GM18868 (cell line): ENCODE measurements at regions not wholly inside any gene's neighbourhood (a gene's known extent, or its start where the extent isn't known, plus 50 kb on each side); places are given as distances from the start of the nearest gene placed in this dataset.

ENCODE experiments used
- ATAC-seq: cut with Tn5 transposase; IDR thresholded peaks from one replicate; pipeline ENCODE4 v1.9.1; 2021; ENCODE audit warnings: mild to moderate bottlenecking, moderate library complexity; ENCODE audit not compliant: unreplicated experiment

DNA sequence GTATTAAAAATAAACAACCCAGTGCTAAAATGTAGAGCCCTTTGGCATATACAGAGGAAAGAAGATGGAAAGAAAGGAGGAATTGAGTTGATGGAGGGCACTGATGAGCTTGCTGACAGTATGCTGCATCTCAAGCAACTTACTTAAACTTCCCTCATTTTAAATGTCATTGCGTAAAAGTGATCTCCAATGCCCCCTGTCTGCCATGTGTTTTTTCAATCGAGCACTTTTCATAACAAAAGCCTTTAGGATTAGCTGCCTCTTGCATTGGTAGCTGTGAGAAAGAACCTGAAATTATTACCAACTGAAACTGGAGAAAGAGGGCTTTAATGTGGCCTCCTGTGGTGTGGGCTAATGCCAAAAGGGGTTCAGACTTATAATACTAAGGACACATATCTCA lies 541.6 kb downstream of the SUCLA2 start:
- no peak for ATAC-seq

DNA sequence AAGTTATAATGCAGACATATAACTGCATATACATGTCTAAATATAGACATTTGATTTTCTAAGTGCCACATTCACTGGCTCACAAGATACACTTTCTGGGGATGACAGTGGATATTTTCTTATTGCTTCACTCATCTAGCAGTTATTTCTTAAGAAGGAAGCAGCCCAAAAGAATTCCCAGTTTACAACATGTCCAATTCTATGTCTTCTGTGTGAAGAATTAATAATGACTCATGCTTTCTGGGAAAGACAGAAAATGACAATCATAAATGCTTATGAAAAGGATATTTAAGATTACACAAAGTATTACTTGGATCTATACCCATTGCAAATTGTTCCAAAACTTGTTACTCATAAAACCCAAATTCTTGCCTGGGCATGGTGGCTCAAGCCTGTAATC lies 543.4 kb downstream of the SUCLA2 start:
- ATAC-seq = no peak

DNA sequence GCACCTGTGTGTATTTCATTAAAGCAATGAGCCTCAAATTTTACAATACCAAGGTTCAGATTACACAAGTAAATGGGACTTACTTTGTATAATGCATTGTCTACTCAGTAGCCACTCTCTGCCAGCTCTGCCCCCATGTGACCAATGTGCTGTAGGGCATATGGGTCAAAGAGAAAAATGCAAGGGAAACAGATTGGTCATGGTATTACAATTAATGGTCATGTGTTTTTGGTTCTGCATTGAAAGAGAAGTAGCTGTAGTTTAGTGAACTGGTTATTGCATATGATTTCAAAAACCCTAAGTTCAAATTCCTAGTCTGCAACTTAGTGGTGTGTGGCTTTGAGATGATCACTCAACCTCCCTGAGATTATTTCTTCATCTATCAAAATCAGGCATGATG lies 545.4 kb downstream of the SUCLA2 start:
- ATAC-seq = no peak

DNA sequence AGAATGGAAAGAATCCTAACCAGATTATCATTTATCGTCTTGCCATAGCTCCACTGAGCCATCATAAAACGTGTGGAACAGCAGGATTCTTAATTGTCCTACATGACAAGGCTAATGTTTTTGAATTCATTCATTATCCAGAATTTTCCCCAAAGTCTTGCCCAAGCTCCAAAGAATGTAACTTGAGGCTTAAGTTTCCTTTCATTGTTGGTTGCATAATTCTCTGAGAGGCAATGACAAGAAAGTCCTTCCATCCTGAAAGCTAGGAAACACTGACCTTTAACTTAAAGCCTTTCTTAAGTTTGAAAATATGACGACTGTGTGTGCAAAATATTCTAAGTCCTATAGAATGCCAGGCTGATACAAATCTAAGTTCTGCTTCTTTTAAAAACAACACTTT lies 546.1 kb downstream of the SUCLA2 start:
- no peak for ATAC-seq

DNA sequence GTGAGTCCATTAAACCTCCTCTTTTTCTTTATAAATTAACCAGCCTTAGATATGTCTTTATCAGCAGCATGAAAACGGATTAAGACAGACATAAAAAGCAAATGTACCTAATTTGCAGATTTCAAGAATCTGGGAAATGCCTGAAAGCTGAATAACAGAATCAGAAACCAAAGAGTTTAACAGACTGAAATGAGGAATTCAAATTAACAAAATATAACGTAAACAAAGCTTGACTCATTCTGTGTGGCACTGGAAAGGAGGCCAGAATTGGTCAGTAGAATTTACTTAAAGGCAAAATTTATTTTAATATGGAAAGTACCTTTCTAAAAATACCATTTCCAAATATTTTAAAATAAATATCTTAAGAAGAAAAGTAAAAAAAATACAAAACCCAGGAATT lies 540.6 kb upstream of the HTR2A start:
- ATAC-seq = no peak

DNA sequence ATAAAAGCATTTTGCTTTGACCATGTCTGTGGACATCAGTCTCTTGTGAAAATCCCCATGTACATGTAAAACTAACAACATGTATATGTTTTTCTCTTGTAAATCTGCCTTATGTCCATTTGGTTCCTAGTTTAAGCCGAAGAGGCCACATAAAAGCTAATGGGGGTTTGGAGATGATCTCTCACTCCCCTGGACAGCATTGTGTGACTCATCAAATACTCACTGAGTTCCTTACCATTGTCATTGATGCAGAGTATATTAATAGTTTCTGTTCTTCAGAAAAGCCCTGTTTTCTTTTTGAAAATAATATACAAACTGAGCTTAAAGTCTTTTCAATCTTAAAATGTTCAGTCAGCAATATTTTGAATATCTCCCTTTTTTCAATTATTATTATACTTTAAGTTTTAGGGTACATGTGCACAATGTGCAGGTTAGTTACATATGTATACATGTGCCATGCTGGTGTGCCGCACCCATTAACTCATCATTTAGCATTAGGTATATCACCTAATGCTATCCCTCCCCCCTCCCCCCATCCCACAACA lies 536.7 kb upstream of the HTR2A start:
- no peak for ATAC-seq

DNA sequence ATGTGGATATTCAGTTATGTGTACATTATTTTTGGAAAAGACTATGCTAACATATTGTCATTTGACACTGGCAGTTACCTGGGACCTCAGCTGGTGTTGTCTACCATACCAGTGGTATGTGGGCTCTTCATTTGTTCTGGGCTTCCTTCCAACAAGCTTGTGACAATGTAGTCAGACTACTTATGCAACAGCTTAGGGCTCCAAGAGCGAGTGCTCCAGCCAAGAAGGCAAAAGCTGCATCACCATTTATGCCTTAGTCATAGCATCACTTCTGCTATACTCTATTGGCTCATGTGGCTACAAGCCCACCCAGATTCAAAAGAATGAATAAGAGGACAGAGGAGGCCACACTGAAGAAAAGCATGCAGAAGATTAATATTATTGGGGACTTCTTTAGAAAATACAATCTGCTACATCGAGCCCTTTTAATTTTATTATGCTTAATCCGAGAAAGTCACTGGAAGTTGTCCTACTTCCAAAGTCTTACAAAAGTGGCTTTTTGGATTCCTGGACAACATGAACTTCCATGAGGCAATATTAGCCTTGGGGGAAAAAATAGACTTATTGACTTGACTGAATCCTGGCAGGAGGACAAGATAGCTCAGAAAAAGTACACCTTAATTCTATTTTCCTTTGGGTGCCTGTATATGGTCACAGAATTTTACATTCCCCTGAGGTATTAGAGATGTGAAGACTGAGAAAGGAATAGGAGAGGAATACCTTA lies 529.4 kb upstream of the HTR2A start:
- no peak for ATAC-seq

DNA sequence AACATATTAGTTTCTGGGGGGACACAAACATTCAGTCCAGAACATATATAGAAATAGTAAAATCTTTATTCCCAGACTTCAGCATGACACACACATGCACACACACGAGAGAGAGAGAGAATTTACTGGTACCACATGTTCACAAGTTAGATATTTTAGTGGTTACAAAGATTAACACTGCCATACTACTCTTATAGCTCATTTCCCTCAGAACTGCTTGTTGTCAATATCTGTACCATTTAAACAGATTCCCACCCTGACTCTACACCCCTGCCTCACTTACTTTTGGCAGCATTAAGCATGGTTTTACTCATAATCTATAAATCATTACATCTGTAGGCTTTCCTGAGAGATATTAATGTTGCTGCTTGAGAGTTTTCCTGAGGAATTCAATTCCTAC lies 524.7 kb upstream of the HTR2A start:
- no peak for ATAC-seq

DNA sequence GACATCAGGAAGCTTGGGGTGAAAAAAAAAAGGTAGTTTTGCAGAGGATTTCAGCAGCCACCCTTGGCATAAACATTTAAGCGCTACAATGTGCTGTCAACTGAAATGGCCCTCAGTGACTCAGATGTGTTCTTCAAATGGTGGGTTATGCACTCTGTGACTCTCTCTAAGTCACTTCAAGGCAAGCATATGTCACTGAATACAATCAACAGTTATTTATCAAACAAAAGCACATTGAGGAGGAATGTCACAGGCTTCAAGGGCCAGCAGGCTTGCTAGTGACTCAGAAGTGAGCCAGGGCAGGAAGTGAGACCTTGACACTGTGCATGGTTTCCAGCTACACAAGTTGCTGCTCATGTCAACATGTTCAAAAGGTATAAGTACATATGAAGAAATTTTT lies 523.7 kb upstream of the HTR2A start:
- no peak for ATAC-seq

DNA sequence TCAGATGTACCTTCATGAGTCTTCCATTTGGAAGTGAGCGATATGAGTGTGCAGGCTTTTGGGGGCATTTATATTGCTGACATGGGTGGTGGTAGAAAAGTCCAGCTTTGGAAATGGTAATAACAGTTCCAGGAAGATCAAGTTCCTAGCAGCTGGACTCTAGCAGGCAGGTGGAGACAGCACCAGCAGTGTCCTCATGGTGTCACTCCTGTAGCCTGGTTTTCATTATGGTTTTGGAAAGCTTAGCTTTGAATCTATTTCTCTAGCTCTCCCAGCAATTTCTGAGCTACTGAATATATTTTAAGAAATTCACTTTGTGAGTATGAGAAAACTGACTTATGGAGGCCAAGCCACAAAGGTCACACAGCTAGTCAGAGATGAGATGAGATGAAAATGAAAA lies 523.2 kb upstream of the HTR2A start:
- ATAC-seq = no peak

DNA sequence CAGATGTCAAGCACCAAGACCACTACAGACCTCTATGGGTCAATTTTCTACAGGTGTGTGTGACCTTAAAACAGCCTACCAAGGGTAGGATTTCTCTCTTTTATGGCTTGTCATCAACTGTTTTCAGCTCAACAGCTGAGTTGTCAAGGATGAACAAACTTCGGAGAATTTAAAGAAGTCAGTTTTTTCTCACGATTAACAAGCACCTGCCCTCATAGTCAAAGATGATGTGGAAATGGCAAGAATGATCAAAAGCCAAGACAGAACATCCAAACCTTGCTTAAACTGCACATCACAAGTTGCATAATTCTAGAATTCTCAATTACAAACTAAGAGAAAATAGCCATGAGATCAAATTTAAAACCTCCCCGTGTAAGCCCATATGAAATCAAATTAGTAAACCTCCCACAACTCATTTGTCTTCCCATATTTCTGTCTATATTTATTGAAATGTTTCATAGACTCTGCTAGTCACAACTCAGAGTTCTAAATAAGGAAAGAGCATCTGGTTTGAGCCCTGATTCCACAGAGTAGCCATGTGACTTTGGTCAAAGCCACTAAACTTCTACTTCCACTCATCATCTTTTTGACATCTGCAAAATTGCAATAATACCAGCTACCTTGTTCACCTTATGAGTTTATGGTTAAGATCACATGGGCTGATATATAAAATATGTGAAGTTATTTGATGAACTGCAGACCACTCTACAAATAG lies 521.5 kb upstream of the HTR2A start:
- no peak for ATAC-seq

DNA sequence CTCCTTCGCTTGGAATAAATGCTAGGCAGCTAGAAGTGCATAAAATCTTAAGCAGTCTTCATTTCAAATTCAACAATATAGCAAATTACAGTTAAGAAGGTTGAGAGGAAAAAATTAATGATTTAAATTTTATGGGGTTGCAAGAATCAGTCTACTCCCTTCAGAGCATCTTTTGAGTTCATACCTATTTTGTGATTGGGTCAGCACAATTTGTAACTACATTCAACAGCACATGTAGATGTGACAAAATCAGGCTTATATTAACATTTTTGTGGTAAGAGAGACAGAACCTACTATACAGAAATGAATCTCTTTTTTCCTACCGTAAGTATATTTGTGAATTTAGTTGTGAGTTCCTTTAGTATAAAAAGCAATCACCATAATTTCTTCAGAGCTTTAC lies 520.6 kb upstream of the HTR2A start:
- no peak for ATAC-seq

DNA sequence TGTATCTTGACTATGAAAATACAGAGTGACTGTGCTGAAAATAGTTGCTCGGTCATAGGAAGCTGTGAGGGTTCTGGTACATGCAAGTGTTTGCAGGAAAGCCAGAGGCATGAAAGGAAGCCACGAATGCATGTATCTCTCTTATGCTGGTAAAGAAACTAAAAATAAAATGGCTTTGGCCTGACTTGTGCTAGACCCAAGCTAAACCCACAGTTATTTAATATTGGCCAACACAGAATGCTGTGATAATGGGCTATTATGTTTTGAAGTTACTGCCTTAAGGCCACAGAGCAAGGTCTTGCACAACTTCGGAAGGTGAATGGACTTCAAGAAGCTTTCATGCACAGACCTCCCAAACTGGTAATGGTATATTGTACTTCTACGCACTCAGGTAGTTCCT lies 518.2 kb upstream of the HTR2A start:
- no peak for ATAC-seq

DNA sequence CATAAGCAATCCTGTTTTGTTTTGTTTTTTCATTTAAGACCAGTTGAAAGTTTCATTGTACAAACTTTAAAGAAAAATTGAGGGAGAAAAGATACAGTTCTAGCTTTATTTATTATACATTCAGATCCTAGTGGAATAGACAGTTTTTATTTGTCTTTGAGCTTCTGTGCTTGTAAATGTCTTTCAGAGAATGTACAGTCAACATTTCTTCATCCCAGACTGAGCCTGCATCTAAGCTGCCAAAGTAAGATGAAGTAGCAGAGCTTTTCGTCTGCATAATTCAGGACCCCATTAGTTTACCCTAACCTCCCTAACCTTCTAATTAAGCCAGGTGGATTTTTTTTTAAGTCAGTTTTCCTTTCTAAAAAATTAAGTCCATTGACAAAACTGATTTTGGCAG lies 516.7 kb upstream of the HTR2A start:
- no peak for ATAC-seq

DNA sequence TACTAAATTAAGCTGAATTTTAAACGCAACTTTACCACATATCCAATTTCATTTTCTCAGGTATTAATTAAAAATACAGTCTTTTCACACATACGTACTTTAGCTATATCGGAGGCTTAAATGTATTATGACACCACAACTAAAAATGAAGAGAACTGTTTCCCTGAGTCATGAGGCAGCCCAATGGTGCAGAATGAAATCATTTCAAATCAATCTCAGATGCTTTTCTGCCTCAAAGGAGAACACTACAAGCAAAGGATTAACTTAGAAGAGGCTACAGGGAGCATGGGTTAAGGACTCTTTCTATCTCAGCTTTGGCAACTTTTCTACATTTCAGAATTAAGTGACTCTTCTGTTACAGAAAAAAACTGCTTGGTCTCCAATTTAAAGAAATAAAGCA lies 516.3 kb upstream of the HTR2A start:
- no peak for ATAC-seq

DNA sequence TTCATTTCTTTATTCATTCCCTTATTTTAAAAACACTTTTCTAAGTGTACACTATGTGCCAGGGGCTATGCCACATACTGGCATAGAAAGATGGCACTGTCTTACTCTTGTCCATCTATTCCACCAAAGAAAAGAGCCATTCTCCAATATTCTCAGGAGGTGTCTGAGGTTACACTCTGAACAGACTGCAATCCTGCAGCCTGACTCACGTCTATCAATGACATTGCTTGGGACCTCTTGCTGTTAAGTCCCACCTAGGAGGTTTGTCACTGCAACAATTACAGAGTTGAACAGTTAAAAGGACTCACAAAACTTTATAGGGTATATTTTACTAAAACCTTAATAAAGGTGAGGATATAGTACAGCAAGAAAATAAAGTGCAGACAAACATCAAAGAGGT lies 512.9 kb upstream of the HTR2A start:
- no peak for ATAC-seq

DNA sequence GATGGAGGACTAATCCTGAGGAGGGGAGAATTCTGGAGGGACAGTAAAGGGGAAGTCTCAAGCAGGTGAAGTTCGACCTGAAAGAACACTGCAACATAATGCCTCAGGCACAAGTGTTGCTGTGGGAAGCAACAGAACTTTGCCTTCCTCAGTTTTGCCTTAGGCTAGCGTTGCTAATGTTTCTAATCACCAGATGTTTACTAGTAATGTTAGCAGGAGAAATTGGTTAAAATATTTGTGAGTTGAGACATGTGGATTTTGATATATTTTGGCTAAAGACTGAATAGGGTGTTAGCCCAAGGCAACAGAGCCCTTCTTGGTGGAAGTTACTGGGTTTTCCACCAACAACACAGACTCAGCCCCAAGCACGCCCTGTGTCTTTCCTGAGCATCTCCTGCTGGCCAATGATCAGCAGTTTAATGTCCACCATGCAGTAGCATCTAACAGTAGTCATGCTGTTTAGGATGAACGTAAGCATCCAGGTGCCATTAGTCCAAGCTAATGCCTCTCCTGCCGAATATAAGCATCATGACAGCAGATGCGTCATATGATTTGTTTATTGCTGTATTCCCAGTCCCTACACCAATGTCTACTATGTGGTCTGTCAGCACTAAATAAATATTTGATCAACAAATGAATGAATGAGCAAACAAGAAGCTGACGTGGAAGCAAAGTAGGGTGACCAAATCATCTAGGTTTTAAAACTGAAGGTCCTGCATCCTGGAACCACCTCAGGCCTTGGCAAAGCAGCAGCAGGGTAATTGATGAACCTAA lies 511.9 kb upstream of the HTR2A start:
- no peak for ATAC-seq

DNA sequence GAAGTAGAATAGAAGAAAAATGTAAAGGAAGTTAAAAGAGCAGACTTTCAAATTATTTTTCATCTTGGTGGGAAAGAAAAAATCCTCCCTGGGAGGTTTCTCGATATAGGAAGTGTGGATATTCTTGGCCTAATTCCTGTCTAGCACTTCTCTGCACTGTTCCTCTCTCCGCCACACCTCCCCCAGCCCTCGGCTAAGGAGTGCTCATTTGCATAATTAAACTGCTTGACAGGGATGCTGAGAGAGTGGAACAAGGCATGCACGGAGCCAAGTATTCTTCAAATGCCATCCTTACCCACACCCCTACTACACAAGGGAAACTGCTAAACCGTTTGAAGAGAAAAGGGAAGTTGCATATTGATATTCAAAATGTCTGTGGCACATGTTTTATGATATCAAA lies 511.0 kb upstream of the HTR2A start:
- no peak for ATAC-seq

DNA sequence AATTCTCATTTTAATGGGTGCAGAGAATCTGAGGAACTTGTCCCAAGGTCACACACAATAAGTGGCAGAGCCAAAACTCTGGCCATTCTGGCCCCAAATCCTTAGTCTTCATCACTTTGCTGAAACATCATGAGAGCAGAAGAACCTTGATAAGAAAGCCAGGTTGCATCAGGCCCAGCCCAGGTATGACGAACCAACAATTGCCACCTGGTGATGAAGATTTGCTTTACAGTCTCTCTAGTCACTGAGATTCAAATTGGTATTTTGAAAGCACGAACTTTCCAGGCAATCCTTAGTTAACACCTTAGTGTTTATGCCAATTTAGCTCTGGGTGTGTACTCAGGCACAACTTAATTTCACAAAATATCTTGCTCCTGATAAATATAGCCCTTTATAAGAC lies 502.7 kb upstream of the HTR2A start:
- ATAC-seq = no peak

DNA sequence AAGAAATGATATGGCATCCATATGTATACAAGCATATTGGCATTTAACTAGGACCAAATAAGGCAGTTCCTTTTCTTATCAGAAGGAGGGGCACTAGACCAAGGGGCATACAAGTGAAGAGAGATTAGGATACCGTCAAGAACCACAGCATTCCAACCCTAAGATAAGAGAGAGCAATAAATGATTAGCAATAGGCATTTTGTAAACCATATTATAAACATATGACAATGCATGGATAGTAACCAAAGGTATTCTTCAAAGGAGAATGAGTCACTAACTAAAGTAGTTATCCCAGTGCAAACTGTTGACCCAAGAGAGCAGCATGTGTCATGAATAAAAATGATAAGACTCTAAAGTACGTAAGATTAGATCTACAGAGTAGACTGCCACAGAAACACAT lies 500.9 kb upstream of the HTR2A start:
- ATAC-seq = no peak

DNA sequence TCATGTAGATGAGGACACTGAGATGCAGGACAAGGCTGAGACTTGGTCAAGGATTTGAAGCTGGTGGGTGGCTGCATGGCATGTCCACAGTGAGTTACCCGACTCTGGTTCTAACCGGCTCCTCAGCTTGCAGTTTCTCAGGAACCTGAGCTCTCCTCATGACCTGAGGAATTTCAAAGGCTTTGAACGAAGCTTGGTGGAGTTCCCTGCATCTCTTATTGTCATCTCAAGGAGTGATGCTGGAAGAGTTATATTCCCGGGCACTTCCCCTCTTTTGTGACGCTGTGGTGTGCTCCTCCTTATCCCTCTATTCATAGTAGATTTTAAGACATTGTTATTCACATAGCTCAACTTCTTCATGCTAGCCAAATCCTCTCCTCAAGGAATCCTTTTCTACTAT lies 500.1 kb upstream of the HTR2A start:
- no peak for ATAC-seq

DNA sequence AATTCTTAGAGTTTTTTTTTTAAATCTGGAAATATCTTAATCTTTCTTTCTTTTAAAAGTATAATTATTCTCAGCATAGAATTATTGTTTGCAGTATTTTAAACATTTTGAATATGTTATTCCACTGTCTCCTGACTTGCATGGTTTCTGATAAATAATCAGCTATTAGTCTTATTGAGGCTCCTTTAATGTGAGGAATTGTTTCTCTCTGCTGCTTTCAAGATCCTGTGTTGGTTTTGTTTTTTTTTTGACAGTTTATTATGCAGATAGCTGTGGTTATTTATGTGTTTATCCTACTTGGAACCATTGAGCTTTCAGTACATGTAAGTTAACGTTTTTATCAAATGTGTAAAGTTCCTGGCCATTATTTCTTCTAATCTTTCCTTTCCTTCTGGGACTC lies 477.9 kb upstream of the HTR2A start:
- ATAC-seq = no peak
